ENCODE measurements at regions not wholly inside any gene's neighbourhood (a gene's known extent, or its start where the extent isn't known, plus 50 kb on each side); places are given as distances from the start of the nearest gene placed in this dataset.

DNA sequence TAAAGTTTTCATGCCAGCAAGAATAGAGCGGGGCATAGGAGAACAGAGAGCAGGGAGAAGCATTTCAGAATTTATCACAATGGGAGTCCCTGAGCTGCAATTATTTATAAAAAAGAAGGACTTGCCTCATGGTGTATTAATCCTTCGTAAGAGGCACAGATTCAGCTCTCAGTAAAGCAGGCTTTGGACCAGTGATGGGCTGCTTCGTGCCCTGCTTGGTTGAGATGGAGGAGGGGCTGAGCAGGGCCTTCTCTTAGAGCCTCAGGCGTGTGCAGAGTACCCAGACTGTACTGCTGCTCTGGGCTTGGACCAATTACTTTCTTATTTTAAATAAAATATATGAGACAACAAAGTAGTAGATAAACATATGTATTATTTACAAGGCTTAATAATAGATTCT is 265.7 kb upstream of the SLC10A2 start:
- no peak for TF ChIP-seq EZH2 (IDR thresholded peaks at IDR 0.05; ENCODE audit: insufficient read depth, poor library complexity, severe bottlenecking)
- no peak for TF ChIP-seq EZH2phosphoT487 (IDR thresholded peaks at IDR 0.05; ENCODE audit: insufficient read depth, low read depth)
